ENCODE measurements at regions not wholly inside any gene's neighbourhood (a gene's known extent, or its start where the extent isn't known, plus 50 kb on each side); places are given as distances from the start of the nearest gene placed in this dataset.

DNA sequence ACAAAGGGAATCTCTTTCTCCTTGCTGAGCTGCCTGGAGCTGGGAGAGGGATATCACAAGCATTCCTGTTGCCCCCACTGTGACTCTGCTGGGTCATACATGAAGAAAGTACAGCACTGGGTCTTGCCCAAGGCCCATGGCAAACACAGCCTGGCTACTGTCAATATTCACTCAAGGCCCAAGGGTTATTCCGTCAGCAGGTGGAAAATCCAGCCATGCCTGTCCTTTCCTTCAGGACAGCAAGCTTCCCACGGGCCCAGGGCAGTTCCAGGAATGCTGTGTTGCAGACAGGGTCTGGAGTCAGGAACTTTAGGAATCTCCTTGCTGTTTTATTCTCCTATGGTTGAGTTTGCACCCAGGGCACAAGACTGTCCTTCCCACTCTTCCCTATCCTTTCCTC lies 106.8 kb downstream of the TNFSF13B start:
- Histone ChIP-seq H3K27me3 (replicated peaks in 1 of 7) (no peaks in the 10 kb centered on the region), H3K4me1 (no peaks in the 10 kb centered on the region), H3K27ac (no peak overlapping the region), H3K9me3 (peaks cover 0 to 13% (median 0%) of the 10 kb centered on the region in 8 donors), H3K36me3 (no peaks in the 10 kb centered on the region), H3K4me3 (no peak overlapping the region)
- TF ChIP-seq POLR2AphosphoS5 (IDR thresholded peaks at IDR 0.05) (no peak), POLR2A (IDR thresholded peaks at IDR 0.05) (no peak)
- TF ChIP-seq, protein P1, sequence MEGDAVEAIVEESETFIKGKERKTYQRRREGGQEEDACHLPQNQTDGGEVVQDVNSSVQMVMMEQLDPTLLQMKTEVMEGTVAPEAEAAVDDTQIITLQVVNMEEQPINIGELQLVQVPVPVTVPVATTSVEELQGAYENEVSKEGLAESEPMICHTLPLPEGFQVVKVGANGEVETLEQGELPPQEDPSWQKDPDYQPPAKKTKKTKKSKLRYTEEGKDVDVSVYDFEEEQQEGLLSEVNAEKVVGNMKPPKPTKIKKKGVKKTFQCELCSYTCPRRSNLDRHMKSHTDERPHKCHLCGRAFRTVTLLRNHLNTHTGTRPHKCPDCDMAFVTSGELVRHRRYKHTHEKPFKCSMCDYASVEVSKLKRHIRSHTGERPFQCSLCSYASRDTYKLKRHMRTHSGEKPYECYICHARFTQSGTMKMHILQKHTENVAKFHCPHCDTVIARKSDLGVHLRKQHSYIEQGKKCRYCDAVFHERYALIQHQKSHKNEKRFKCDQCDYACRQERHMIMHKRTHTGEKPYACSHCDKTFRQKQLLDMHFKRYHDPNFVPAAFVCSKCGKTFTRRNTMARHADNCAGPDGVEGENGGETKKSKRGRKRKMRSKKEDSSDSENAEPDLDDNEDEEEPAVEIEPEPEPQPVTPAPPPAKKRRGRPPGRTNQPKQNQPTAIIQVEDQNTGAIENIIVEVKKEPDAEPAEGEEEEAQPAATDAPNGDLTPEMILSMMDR (IDR thresholded peaks at IDR 0.05 in 8 of 11, conservative IDR thresholded peaks at IDR 0.05 in 3 of 11) = no peak
- 73 to 83% (median 80%) methylated on average over 2 of the region's 2 CpGs for WGBS, 5 donors
- DNase-seq = no peak
- intact Hi-C loops (cut with DNase I; ENCODE audit: low total_unique reads) = no loop called here

DNA sequence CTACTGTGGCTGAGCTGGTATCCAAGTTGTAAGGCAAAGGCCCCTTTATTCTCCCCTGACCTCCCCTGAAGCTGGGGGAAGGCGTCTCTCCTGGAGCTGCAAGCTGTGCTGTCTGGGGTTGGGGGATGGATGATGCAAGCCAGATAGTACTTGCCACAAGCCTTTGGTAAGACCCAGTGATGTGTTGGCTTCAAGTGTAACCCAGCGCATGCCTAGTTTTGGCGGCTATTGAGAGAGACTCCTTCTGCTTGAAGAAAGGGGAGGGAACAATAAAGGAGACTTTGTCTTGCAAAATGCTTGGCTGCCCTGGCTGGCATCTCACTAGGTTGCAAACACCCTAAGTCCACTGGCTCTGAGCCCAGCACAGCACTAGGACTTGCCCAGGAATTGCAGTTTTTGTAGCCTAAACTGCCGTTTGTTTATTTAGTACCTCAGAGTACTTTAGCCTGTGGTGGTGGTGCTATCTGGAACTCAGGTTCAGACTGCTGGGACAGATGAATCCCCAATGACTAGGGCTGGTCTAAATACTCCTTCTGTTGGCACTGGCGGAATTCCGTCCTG lies 108.2 kb downstream of the TNFSF13B start:
- WGBS, 5 donors = 92 to 95% (median 93%) methylated on average over 5 to 6 of the region's 6 CpGs
- no peak for DNase-seq

DNA sequence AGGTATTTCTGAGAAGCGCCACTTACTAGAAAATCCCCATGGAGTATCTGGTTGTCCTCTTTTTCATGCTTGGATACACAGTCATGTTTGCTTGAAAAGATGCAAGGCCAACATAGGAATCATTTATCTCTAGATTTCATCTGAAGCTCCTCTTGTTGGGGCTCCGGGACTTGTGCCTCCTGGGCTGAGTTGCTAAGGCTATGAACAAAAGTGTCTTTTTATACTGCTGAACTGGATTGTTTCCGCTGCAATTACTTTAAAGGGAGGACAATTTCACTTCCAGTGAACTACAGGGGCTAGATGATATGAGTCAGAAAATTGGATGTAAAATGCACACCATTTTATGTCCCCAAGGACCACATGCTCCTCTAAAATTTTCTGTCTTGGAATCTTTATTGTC lies 114.1 kb downstream of the TNFSF13B start:
- no peak overlapping the region for H3K27ac ChIP-seq
- no peaks in the 10 kb centered on the region for H3K27me3 ChIP-seq (replicated peaks in 1 of 7)
- no peaks in the 10 kb centered on the region for H3K4me1 ChIP-seq
- WGBS, 5 donors = 62 to 100% (median 95%) methylated on average over 3 of the region's 3 CpGs
- no peaks in the 10 kb centered on the region for H3K36me3 ChIP-seq
- no peak overlapping the region for H3K4me3 ChIP-seq
- no peak for TF ChIP-seq POLR2A (IDR thresholded peaks at IDR 0.05)
- TF ChIP-seq, protein P1 (IDR thresholded peaks at IDR 0.05 in 8 of 11, conservative IDR thresholded peaks at IDR 0.05 in 3 of 11) = no peak
- no peak for TF ChIP-seq POLR2AphosphoS5 (IDR thresholded peaks at IDR 0.05)
- DNase-seq = no peak
- H3K9me3 ChIP-seq = peaks cover 0 to 6% (median 0%) of the 10 kb centered on the region in 8 donors
- intact Hi-C loops (cut with DNase I; ENCODE audit: low total_unique reads) = no loop called here

More for the DNA sequence above, 108.2 kb downstream of the TNFSF13B start:
- Histone ChIP-seq H3K27ac (no peak overlapping the region), H3K4me1 (no peaks in the 10 kb centered on the region), H3K27me3 (replicated peaks in 1 of 7) (no peaks in the 10 kb centered on the region), H3K9me3 (peaks cover 0 to 6% (median 0%) of the 10 kb centered on the region in 8 donors), H3K4me3 (no peak overlapping the region), H3K36me3 (no peaks in the 10 kb centered on the region)
- intact Hi-C loops (cut with DNase I; ENCODE audit: low total_unique reads) = no loop called here
- TF ChIP-seq POLR2AphosphoS5 (IDR thresholded peaks at IDR 0.05) = no peak
- TF ChIP-seq, protein P1 (IDR thresholded peaks at IDR 0.05 in 8 of 11, conservative IDR thresholded peaks at IDR 0.05 in 3 of 11) = no peak
- TF ChIP-seq POLR2A (IDR thresholded peaks at IDR 0.05) = no peak

DNA sequence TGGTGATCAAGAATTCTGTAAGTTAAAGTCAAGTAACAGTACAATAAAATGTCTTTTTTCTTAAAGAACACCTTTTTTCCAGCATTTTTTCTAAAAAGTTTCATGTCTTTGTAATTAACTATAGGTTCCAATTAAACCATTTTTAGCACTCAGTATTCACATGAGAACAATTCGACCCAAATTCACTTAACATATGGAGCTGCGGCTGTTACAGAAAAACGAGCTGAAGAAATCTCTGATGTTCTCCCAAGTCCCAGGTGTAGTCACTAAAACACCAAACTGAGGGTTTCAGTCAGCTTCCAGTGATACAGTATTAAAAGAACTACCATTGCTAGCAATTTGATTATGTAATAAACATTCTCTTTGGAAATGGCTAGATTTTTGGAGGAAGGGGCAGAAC lies 117.6 kb downstream of the TNFSF13B start:
- Histone ChIP-seq H3K27me3 (replicated peaks in 1 of 7) (no peaks in the 10 kb centered on the region), H3K9me3 (no peaks in the 10 kb centered on the region), H3K36me3 (no peaks in the 10 kb centered on the region), H3K4me3 (no peak overlapping the region), H3K4me1 (no peaks in the 10 kb centered on the region), H3K27ac (no peak overlapping the region)
- intact Hi-C loops (cut with DNase I; ENCODE audit: low total_unique reads) = no loop called here
- no peak for DNase-seq
- TF ChIP-seq POLR2A (IDR thresholded peaks at IDR 0.05) (no peak), POLR2AphosphoS5 (IDR thresholded peaks at IDR 0.05) (no peak)
- TF ChIP-seq, protein P1 (IDR thresholded peaks at IDR 0.05 in 8 of 11, conservative IDR thresholded peaks at IDR 0.05 in 3 of 11) = no peak
- WGBS, 5 donors = 83 to 92% (median 87%) methylated on average over 3 of the region's 3 CpGs

All from spleen (tissue), 11 donors.